ENCODE measurements at regions not wholly inside any gene's neighbourhood (a gene's known extent, or its start where the extent isn't known, plus 50 kb on each side); places are given as distances from the start of the nearest gene placed in this dataset.

DNA sequence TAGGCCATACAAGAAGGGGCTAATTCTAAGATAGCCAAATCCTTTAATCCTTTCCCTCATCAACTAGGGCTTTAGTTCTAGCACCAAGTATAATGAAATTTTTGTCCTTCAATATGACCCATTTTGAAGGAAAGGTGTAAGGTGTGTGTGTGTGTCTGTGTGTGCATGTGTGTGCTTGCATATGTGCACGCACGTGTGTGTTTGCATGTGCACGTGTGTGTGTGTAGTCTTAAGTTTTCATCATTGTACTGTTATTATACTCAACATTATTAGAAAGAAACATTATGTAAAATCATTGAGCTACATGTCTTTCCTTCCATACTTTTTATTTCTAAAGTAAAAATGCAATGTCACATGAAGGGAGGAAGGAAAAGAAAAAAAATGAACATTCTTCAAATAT is 547.7 kb downstream of the FAM181B start:
- TF ChIP-seq MAX (IDR thresholded peaks at IDR 0.05) (no peak), TAF1 (IDR thresholded peaks at IDR 0.05; ENCODE audit: low read depth) (no peak), YY1 (IDR thresholded peaks at IDR 0.05; ENCODE audit: low read depth) (no peak), EGR1 (IDR thresholded peaks at IDR 0.05) (no peak), TEAD4 (IDR thresholded peaks at IDR 0.05) (no peak), RAD21 (IDR thresholded peaks at IDR 0.05; ENCODE audit: low read depth) (no peak), CEBPB (IDR thresholded peaks at IDR 0.05) (no peak), EP300 (IDR thresholded peaks at IDR 0.05; ENCODE audit: borderline replicate concordance) (no peak), CREB1 (IDR thresholded peaks at IDR 0.05; ENCODE audit: low read depth) (no peak), NFIC (IDR thresholded peaks at IDR 0.05) (no peak), TCF12 (IDR thresholded peaks at IDR 0.05; ENCODE audit: low read depth) (no peak), FOXM1 (IDR thresholded peaks at IDR 0.05; ENCODE audit: borderline replicate concordance, low read depth) (no peak)
- TF ChIP-seq, protein P1, sequence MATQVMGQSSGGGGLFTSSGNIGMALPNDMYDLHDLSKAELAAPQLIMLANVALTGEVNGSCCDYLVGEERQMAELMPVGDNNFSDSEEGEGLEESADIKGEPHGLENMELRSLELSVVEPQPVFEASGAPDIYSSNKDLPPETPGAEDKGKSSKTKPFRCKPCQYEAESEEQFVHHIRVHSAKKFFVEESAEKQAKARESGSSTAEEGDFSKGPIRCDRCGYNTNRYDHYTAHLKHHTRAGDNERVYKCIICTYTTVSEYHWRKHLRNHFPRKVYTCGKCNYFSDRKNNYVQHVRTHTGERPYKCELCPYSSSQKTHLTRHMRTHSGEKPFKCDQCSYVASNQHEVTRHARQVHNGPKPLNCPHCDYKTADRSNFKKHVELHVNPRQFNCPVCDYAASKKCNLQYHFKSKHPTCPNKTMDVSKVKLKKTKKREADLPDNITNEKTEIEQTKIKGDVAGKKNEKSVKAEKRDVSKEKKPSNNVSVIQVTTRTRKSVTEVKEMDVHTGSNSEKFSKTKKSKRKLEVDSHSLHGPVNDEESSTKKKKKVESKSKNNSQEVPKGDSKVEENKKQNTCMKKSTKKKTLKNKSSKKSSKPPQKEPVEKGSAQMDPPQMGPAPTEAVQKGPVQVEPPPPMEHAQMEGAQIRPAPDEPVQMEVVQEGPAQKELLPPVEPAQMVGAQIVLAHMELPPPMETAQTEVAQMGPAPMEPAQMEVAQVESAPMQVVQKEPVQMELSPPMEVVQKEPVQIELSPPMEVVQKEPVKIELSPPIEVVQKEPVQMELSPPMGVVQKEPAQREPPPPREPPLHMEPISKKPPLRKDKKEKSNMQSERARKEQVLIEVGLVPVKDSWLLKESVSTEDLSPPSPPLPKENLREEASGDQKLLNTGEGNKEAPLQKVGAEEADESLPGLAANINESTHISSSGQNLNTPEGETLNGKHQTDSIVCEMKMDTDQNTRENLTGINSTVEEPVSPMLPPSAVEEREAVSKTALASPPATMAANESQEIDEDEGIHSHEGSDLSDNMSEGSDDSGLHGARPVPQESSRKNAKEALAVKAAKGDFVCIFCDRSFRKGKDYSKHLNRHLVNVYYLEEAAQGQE (IDR thresholded peaks at IDR 0.05; ENCODE audit: low read depth), result no peak
- TF ChIP-seq, protein P2, sequence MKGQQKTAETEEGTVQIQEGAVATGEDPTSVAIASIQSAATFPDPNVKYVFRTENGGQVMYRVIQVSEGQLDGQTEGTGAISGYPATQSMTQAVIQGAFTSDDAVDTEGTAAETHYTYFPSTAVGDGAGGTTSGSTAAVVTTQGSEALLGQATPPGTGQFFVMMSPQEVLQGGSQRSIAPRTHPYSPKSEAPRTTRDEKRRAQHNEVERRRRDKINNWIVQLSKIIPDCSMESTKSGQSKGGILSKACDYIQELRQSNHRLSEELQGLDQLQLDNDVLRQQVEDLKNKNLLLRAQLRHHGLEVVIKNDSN (IDR thresholded peaks at IDR 0.05), result no peak

Data from Ishikawa (cell line).